Fibroblast of skin of abdomen (primary cell): ENCODE measurements at regions not wholly inside any gene's neighbourhood (a gene's known extent, or its start where the extent isn't known, plus 50 kb on each side); places are given as distances from the start of the nearest gene placed in this dataset.
A peak's percentile ranks its signal among the peaks of the same experiment; 100 is the strongest.

Experiments
- DNase-seq: peaks from one replicate; pipeline ENCODE4 v3.0.0-alpha.2; 2013

DNA sequence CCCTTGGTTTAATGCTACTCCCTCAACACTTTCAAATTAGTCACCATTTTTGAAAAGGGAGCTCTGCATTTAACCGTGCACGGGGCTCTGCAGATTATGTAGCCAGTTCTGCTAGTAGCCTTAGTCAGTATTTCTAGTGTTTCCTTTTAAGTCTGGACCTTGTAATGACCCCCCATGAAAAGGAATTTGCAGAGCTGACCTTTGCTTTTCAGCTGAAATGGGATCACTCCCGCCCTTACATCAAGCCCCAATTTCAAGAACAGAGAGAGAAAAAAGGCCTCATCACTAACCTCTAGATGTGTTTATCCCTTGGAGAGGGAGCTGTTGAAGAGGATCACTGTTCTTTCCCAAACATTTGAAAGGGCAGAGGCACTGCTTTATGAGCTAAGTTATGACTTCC is 490.7 kb upstream of the BTBD3 start:
- no peak for DNase-seq

DNA sequence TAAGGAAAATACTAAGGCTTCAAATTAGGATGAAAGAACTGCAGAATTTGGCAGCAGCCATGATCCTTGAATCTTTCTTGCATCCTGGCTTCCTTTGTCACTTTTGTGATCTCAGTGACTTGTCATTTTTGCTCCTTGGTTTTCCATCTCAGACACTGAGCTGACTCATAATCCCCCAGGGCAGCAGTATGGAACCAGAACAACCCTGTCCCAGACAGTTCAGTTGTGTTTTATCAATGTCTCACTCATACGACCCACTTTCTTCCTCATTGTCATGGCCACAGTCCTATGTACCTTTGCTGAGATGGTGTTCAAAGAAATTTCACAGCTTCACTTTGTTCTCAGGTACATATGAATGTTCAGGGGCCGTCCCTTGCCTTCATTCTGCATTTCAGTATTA is 488.5 kb upstream of the BTBD3 start:
- no peak for DNase-seq

GRCh38 chr20:11429889-11430519 is 487.7 kb upstream of the BTBD3 start:
- no peak for DNase-seq

- no peak for DNase-seq
These were observed 487.0 kb upstream of the BTBD3 start for GRCh38 chr20:11430652-11431051.

GRCh38 chr20:11431621-11432020 is 486.1 kb upstream of the BTBD3 start:
- DNase-seq, result peak; percentile 44

- peak; percentile 91 for DNase-seq
These were observed 485.3 kb upstream of the BTBD3 start for GRCh38 chr20:11432407-11432806.

GRCh38 chr20:11436113-11436905 is 481.4 kb upstream of the BTBD3 start:
- no peak for DNase-seq

DNA sequence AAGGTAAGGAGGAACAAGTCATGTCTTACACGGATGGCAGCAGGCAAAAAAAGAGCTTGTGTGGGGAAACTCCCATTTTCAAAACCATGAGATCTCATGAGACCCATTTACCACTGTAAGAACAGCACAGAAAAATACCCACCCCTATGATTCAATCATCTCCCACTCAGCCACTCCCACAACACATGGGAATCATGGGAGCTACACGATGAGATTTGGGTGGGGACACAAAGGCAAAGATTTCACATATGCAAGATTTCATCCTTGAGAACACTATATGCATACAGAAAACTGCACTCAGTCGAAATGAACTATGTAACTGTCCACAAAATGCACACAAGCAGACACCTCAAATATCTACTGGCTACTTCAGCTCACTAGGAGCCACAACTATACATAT is 480.6 kb upstream of the BTBD3 start:
- DNase-seq, result no peak

DNA sequence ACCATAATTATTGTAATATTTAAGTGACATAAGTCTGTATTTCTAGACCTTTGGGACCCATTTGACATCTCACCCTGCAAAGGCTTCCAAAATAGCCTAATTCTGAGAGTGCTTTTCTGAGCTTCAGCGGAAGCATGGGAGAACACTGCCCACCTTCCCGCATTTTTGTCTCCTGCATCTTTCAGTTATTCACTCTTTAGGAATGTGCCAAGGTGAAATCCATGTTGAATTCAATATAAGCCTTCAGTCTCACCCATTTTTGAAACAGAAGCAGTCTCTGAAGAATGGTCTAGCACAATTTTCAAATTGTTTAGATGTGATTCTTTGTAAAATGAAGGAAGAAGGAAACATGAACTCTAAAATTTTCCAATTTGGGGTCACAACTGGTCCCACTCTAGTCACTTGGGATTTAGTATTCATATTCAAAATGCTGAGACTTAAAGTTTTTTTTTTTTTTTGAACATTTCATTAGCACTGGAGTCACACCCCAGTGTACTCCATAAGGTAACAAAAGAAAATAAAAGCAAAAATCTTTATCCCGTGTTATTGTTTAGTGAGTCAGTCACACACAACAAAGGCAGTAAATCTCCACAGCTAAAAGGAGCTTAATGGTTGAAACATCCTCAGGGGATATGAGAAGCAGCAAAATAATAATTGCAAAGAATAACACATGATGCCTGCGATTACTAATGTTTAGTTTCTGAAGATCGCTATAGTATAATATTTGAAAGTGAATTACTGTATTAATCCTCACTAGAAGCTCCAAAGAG is 479.9 kb upstream of the BTBD3 start:
- DNase-seq, result no peak

GRCh38 chr20:11438412-11438811 is 479.3 kb upstream of the BTBD3 start:
- no peak for DNase-seq

DNA sequence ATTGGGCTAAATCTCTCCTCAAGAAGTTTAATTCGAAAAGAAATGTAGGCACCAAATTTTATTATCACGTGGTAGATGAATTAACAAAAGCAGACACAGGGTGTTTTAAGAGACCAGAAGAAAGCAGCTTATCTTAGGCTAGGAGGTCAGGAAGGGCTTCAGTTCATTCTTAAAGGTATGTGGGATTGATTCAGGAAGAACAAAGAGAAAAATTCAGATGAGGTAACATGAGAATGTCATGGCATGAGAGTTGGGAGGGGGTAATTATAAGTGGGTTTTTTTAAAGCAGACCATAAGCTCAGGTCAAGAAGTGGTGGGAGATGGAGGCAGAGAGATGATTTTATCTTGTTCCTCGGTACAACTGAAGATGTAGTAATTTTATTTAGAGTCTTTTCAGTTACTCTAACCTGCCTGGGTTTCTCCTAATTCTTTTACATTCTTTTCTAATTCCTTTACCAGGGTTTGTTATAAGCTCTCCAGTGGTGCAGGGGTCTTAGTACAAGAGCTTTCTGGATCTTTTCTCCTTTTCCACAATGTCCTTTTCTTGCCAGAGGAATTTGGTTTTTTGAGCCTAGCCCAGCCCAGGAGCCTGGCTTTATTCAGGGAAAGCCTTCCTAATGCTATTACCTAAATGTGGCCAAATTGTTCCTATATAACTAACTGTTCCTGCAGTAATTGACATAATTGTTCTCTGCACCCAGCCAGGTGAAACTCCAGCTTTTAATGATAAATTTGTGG is 474.1 kb upstream of the BTBD3 start:
- no peak for DNase-seq

GRCh38 chr20:11445161-11445560 is 472.5 kb upstream of the BTBD3 start:
- DNase-seq, result no peak

- DNase-seq, result peak; percentile 69
These were observed 471.8 kb upstream of the BTBD3 start for GRCh38 chr20:11445891-11446290.

GRCh38 chr20:11447371-11448100 is 470.2 kb upstream of the BTBD3 start:
- DNase-seq, result no peak

GRCh38 chr20:11448554-11448953 is 469.1 kb upstream of the BTBD3 start:
- DNase-seq, result no peak

DNA sequence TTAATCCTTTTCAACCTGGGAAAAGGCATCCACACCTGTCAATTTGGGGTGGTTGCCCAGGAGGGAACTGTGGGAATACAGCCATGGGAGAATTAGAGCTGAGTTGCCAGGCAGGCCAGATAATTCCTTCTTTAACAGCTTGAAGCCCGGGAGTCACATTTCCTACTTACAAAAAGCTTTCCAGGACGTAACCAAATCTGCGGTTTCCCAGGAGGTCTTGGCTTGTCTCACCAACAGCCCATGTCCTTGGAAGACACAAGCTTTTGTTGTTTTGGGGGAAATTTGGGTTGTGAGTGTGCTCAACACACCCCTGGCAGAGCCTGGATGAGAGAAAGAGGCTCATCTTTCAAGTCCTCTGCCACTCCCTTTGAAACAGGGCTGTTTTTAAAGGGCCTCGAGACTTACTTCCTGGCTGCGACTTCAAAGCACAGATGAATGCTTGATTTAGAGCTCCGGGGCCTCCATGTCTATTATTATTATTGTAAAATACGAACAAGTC is 465.9 kb upstream of the BTBD3 start:
- peak; percentile 66 for DNase-seq

- peak; percentile 62 for DNase-seq
These were observed 465.4 kb upstream of the BTBD3 start for GRCh38 chr20:11452326-11452725.

DNA sequence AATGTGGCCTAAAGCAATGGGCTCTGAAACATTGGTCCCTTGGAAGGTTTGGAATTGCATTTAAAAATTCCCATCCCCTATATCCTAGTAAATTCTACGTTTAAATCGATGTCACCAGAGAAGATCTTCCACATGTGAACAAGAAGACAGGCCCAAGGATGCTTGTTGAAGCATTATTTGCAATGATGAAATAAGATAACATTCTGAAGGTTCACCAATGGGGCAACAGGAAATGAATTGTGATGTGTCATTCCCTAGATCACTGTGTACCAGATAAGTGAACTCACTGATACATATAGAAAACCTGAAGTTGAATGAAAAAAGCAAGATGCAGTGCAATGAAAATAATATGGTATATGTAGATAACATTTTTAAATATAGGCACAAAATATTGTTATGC is 464.3 kb upstream of the BTBD3 start:
- peak; percentile 71 for DNase-seq

- peak; percentile 87 for DNase-seq
These were observed 462.5 kb upstream of the BTBD3 start for GRCh38 chr20:11454966-11455799.

DNA sequence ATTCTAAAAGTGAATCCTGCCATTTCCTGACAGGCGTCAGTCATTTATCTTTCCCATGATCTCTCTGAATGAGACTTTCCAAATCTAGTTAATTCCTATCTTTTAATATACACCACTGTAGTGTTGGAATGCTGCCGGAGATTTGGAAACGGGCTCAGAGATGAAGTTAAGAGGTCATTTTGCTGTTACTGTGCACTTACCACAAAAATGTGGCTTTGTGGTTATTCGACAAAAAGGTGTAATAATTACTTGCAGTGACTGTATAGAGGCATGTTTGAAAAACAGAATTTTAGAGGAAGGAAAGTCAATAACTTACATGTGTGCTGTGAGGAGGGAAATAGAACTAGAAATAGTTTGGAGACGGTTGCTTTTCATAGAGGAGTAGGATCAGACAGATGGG is 460.2 kb upstream of the BTBD3 start:
- peak; percentile 78 for DNase-seq
